Renal cortex interstitium (tissue), 11 donors: ENCODE measurements at regions not wholly inside any gene's neighbourhood (a gene's known extent, or its start where the extent isn't known, plus 50 kb on each side); places are given as distances from the start of the nearest gene placed in this dataset.

ENCODE experiments used
- DNase-seq, 11 donors: peaks; one replicate each; pipeline ENCODE4 v3.0.0-alpha.2; 2013; ENCODE audit warnings: low read depth in 9 of 11, low spot score in 4 of 11; ENCODE audit errors: extremely low read depth in 1 of 11

DNA sequence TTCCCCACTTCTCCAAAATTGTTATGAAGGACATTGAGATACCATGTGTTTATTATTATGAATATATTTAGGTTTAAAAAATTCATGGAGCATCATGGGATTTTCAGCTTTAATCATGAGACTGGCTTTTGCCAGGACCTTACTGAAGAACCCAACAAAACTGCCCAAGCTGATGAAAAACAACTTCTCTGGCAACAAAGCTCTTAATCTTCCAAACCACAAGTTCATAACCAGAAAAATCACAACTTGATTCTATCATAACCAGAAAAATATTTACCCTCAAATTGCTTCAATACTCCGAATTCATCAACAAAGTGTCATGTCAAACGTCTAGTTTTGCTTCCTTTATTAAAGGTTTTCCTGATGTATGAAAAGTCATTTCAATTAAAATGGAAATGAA lies 971.8 kb upstream of the ACVR2A start:
- no peak for DNase-seq

DNA sequence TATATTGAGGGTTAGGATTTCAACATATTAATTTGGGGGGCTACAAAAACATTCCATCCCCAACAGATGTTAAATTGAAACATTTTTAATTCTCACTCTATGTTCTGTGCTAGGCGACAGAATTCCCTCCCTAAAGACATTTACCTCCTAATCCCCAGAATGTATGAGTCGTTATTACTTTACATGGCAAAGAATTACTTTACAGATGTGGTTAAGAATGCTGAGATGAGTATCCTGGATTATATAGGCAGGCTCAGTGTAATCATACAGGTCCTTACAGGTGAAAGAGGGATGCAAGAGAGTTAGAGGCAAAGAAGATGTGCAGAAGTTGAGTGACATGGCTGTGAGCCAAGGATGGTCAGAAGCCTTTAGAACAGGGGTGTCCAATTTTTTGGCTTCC lies 974.1 kb upstream of the ACVR2A start:
- no peak for DNase-seq

DNA sequence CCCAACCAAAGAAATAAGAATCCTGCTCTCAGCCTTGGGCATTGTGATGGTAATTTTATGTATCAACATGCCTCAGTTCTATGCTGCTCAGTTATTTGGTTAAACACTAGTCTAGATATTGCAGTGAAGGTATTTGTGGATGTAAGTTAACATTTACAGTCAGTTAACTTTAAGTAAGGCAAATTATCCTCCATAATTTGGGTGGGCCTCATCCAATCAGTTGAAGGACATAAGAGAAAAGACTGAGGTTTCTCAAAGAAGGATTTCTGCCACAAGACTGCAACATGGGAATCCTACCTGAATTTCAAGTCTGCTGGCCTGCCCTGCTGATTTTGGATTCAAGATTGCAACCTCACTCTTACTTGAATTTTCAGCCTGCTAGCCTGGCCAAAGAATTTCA lies 975.5 kb upstream of the ACVR2A start:
- DNase-seq: no peak

DNA sequence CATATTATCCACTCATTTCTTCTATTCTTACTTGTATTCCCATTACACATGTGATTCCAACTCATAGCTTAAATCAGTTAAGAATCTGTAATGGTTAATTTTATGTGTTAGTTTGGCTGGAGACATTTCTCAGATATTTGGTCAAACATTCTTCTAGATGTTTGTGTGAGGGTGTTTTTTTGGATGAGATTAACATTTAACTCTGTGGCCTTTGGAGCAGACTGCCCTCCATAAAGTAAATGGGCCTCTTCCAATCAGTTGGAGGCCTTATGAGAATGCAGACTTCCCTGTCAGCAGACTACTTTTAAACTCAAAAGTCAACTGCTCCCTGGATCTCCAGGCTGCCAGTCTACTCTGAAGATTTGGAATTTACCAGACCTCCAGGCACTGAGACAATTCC lies 976.8 kb upstream of the ACVR2A start:
- DNase-seq: peak in 1 of 11 donors; percentile 5

DNA sequence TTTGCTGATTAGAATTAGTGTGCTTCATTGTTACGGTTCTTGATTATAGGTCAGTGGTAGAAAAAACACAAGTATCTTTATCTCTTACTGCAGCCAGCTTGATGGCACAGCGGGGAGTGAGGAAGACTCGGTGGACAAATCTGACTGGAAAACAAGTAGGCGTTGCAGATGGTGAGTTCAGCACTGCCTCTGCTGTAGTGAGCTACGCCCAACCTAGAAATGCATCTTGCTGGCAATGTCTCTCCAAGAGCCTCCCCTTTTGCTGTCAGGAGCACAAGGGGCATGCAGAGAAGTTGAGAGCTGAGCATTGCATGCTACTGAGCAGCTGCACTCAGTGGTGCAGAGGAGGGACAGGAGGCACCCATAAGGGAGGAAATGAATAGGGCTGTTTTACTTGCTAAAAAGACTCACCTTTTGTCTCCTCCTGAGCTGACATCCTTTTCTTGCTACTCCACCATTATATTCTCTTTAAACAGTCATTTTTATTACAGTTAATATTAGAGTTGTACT lies 977.3 kb upstream of the ACVR2A start:
- DNase-seq: no peak

DNA sequence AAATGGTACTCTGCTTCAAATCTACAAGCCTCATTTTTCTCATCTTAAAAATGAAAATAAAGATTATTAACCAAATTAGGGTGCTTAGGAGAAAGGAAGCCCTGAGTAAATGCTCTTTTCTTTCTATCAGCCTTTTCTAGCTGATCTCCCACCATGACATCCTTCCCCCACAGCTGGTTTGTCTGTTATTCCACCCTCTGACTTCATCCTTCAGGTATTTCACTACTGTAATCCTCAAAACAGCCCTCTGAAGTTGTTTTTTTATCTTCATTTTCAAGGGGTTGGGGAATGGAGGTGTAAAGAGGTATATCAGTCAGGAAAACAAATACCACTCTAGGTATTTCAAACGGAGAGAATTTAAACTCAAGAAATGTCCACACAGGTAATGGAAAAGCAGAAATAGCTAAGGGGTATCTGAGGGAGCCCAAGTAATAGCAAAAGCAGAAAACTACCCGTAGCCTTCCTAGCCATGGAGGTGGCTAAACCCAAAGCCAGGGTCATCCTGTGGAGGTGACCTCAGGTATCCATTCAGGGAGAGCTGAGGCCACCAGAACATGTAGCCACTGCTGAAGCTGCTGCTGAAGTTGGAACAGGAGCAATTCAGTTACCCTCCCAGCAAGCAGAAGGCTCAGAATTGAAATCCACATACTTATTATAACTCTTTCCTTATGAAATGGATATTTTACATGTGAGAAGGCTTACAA lies 990.9 kb upstream of the ACVR2A start:
- DNase-seq: no peak

DNA sequence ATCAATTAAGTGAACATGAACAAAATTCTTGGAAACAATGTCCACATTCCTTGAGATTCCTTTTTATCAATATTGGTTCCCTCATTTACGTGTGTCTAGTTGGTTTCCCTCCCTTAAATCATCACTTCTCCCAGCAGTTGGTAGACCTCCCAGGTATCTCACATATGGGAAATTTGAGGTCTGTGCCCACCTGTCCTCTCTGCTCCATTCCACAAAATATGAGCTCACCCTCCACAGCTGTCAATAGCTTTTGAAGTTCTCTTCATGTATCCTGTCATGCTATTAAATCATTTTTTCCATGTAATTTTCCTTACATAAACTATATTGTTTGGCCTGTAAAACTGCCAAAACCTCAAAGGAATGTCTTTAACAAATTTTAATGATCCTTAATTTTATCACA lies 992.2 kb upstream of the ACVR2A start:
- DNase-seq: no peak

DNA sequence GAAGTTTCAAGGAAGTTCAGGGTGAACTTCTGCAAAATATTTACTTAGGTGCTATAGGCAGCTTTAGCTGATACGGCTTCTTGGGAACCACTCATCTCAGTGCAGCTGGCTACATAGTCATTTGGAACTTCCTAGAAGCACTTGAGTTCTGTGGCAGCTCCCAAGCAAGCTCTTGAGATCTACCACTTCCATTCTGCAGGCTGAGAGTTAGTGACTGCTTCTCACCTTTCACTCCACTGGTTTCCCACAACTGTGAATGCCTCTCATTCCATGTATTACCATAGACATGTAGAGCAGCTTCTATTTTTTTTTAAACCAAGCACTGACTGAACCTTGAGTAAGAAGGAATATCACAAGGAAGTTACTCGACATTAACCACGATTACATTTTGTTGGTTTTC lies 994.1 kb upstream of the ACVR2A start:
- DNase-seq: no peak

DNA sequence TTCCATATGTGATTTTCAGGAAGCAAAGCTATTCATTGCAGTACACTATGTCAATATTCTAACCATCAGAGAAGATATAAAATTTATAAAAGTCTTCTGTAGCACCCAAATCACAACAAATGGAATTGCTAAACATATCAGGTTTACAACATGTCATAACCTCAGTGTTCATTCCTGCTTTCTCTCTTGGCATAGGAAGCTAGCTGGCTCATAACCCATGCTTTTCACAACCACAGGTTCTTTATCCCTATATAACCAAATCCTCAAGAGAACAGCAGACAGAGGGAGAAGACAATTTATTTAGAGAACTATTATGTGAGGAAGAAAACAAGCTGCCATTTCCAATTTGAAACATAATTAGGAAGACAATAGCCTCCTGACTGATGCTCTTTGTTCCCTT lies 997.0 kb upstream of the ACVR2A start:
- DNase-seq: no peak

DNA sequence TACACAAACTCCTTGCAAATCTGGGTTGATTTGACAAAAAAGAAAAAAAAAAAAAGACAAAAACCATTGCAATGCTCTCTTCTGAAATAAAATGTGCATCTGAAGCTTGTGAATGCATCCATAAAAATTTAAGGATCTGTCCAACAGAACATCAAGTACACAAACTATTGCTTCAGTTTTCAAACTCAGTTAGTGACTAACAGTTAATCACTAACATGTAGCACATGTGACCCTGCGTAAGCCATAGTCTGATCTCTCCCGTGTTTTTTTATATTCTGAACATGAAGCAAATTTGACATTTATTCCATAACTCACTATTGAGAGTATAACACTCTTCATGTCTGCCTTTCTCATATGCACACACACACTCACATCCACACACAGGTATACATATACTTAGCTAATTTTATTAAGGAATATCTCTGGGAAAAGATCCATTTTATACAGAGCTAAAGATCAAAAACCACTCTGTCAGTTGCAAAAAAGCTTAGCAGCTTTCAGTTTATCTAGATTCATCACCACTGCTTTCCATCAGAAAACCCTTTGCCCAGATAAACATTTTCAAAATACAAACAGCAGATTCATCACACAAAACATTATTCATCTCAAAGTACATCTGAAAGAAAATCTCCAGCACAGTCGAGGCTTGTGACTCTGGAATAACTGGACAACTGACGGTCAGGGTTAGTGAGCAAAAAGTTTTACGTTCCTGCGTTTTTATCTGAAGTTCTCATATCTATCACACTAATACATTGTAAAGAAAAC lies 1000.4 kb upstream of the ACVR2A start:
- DNase-seq: no peak

DNA sequence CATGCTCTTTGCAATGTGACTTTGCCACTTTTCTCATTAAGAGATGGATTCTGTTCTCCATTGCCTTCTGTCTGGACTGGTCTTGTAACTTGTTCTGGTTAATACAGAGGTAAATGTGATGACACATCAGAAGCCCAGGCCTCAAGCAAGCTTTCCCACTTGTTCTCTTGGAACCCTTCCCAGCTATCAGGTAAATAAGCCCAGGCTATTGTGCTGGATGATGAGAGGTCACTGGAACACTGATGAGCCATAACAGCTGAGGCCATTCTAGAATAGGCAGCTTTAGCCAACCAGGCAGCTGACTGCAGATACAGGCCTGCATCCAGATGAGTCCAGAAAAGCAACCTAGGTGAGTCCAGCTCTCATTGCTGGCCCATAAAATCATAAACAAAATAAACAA lies 1007.0 kb upstream of the ACVR2A start:
- DNase-seq: no peak

DNA sequence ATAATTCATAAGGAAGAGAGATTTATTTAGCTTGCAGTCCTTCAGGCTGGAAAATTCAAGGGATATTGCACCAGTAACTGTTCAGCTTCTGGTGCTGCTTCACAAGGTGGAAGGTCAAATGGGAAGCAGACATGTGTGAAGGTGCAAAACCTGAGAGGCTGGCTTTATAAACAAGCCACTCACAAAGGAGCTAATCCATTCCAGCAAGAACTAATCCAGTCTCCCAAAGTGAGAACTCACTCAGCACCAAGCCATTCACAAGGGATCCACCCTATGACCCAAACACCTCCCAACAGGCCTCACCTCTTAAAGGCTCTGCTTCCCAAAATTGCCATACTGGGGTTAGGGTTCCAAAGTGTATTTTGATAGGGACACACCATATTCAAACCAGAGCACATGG lies 1018.4 kb upstream of the ACVR2A start:
- DNase-seq: no peak

DNA sequence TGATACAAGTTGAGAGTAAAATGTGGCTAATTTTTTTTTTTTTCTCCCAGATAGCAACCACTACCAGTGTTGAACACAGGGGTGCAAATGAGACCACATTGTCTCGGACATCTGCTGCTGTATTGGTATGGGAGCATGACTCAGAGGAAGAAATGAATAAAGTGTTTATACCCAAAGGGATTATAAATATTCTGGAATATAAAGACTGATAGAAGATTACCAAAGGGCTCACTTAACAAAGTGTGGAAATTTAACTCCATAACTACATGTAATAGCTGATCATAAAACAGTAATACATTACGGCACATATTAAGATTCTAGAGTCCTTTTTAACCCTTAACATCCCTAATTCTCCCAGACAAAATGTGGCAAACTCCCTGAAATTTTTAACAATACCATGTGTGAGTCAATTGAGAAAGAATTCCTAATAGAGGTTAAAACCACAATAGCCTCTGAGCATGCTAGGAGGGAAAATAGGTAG lies 1023.0 kb upstream of the ACVR2A start:
- no peak for DNase-seq

DNA sequence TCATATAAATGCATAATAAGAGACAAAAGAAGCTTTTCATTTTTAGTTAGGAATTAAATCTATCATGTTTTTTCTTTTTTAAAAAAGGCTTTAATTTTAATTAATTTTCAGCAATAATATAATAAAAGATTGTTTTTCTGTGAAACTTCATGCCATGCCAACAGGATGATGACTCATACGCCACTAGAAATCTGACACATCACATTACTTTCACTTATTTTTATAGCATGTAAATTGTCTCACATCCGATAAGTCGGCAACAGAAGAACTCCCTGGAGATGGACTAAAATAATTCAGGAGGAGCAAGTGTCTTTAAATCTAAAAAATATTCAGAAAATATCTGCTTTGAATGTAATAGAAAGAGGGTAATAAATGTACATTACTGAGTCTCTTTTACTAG lies 1024.2 kb upstream of the ACVR2A start:
- no peak for DNase-seq

DNA sequence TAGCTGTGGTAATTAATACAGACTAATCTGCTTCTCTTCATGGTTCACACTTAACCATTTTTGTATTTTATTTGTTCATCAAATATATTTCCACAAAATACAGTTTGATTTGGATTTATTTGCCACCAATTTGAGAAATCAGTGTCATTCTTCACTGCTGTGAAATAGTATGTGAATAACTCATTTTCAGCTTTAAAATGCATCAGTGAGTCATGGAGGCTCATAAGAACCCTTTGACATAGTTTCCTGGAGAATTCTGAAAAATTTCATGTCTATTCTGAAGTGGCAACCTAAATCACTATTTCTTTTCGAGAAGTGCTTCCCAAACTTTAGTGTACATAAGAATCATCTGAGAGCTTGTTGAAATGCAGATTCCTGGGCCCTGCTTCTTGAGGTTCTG lies 1026.7 kb upstream of the ACVR2A start:
- no peak for DNase-seq

DNA sequence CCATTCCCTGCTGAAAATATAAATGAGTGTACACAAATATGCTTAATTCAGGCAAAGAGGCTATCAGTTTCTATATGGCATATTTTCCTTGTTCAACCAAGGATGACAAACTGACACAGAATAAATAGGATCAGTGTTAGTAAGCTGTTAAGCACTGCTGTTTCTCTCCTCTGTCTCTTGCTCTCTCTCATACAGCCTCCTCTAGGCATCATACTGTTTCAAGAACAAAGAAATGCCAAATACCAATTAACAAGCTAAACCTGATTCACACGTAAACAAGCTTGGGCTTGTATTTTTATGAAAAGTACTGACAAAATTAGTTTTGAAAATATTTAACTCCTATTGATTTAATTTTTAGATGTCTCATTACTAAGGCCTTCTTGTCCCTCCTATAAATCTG lies 1027.2 kb upstream of the ACVR2A start:
- DNase-seq: no peak

DNA sequence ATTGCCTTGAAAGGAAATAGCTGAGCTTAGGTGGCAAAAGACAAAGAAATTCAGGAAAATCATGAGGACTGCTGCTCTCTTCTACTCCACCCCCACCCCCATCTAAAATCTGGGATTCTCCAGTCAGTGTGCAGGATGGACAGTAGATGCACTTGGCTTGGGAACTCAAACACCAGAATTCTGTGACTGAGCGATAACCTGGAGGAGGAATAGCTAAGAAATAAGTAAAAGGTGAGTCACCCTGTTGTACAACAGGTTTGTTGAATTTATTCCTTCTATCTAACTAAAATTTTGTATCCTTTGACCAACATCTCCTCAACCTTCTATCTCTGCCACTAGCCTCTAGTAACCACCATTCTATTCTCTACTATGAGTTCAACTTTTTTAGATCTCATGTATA lies 1029.9 kb upstream of the ACVR2A start:
- DNase-seq: no peak

DNA sequence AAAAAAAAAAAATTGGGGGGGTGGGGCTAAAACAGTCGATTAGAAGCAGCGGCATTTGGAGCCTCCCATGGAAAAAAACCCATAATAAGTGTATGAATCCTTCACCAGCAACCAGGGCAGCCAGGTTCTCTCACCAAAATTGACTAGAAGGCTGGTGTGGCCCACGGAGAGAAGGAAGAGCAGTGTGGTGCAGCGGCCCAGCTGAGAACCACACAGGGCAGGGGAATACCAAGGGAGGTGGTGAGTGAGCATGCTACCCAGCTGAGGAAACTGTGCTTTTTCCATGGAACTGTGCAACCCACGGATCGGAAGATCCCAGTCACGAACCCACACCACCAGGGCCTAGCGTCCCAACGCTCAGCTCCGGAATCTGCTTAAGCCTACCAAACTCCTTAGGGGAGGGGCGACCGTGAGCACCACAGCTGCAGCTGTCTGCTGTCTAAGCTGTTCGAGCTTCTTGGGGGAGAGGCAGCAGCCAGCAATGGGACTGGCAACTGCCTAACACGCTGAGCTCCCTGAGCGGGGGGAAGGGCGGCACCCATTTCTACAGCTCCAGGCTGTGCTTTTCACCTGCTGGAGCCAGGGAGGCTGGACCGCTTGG lies 1037.2 kb upstream of the ACVR2A start:
- DNase-seq: no peak

DNA sequence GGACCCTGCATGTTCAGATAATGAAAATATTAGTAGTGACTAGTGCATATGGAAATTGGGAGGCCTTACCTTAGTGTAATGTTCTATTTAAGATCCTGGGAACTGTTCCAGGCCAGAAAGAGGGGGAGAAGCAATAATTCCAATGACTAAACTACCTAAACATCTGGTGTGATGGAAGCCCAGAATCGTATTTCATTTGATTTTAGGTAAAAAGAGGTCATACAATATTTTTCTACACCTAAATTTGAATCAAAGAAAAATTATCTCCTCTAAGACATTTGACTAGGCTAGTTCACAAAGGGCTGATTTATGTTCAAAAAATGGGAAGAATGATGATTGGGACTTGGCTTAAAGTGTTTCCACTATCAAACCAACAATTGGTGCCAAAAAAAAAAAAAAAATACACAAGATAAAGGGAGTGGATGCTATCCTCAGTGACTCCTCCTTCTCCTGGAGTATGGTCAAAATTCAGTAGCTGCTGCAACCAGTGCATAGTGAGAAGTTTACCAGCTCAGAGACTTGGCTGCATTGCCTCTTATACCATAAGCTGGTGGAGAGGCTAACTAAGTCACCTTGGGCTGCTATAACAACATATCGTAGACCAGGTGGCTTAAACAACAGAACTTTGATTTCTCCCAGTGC lies 1038.3 kb upstream of the ACVR2A start:
- no peak for DNase-seq

DNA sequence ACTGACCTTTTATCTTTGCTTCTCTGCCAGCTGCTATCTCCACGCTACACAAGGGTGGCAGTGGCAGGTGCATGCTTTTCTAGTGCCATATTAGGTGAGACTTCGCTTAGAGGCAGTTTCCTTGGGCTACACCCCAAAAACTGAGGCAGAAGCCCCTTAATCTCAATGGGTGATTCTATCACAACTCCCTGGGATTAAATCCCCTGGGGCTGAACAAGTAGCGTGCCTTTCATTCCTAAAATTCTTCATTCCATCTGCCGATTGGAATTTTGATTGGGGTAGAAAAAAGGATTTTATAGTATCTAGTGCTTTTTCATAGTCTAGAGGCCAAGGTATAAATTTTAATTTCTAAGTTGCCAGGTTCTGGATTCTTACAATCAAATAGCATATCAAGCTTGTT lies 1040.5 kb upstream of the ACVR2A start:
- DNase-seq: no peak
